SJCRH30 (cell line): ENCODE measurements at regions not wholly inside any gene's neighbourhood (a gene's known extent, or its start where the extent isn't known, plus 50 kb on each side); places are given as distances from the start of the nearest gene placed in this dataset.

ENCODE experiments used
- DNase-seq, 2 experiments: peaks; one replicate each; pipeline ENCODE4 v3.0.0-alpha.2; 2015 to 2020
- H3K27ac ChIP-seq: fragments of 250-450 bp; sonication (Bioruptor Pico); 2 replicates; pipeline ENCODE4 v1.5.1; 2020; ENCODE audit warnings: mild to moderate bottlenecking, moderate library complexity
- H3K27me3 ChIP-seq: fragments of 250-450 bp; sonication (Bioruptor Pico); 2 replicates; pipeline ENCODE4 v1.5.1; 2020; ENCODE audit warnings: mild to moderate bottlenecking, moderate library complexity
- H3K36me3 ChIP-seq: fragments of 250-450 bp; sonication (Bioruptor Pico); 2 replicates; pipeline ENCODE4 v1.5.1; 2020; ENCODE audit warnings: mild to moderate bottlenecking, moderate library complexity
- H3K4me1 ChIP-seq: fragments of 250-450 bp; sonication (Bioruptor Pico); 2 replicates; pipeline ENCODE4 v1.5.1; 2020; ENCODE audit warnings: mild to moderate bottlenecking, moderate library complexity
- H3K4me3 ChIP-seq: fragments of 250-450 bp; sonication (Bioruptor Pico); 2 replicates; pipeline ENCODE4 v1.5.1; 2020; ENCODE audit warnings: mild to moderate bottlenecking, moderate library complexity
- H3K9me3 ChIP-seq: fragments of 250-450 bp; sonication (Bioruptor Pico); replicated peaks from 2 replicates; pipeline ENCODE4 v1.5.1; 2020; ENCODE audit warnings: mild to moderate bottlenecking, moderate library complexity

DNA sequence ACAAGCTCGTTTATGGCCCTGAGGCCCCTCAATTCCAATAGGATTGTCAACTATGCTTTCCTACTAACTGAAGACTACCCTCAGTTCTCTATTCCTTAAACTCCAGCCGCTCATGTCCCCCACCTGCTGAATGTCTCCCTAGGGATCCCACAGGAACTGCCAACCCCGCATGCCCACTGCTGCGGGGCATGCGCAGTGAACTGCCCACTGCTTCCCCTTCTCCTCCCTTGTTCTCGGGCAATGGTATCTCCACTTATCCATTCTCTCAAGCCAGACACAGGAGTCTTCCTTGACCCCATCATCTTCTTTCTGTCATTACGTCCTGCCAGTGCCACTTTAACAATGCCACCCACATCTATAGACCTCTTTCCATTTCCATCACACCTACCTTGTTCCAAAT is 90.0 kb downstream of the FGF18 start:
- Histone ChIP-seq H3K4me3 (no peak overlapping the region), H3K36me3 (no peaks in the 10 kb centered on the region), H3K27me3 (no peaks in the 10 kb centered on the region; the same call in 1 of the 2 replicates), H3K4me1 (no peaks in the 10 kb centered on the region; the same call in 1 of the 2 replicates), H3K9me3 (no peaks in the 10 kb centered on the region), H3K27ac (no peak overlapping the region)
- DNase-seq = no peak

DNA sequence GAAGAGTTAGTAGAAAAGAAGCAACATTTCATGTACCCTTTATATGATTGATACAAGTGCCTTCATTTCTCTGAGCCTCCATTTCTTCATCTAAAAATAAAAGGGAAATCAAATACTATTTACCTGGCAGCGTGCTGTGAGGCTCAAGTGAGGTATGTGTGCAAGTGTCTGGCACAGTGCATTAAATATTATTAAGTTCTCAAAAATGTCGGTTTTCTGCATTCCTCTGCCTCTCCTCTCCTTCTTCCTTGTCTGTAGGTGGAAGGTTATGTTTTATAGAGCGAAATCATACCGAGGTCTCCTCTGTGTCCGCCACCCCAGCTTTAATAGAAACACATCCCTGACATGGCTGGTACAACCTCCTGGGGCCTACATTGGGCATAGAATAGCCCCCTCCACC is 93.0 kb downstream of the FGF18 start:
- no peak overlapping the region for H3K27ac ChIP-seq
- H3K4me1 ChIP-seq = no peaks in the 10 kb centered on the region; the same call in 1 of the 2 replicates
- H3K36me3 ChIP-seq = no peaks in the 10 kb centered on the region
- H3K27me3 ChIP-seq = no peaks in the 10 kb centered on the region; the same call in 1 of the 2 replicates
- H3K4me3 ChIP-seq = no peak overlapping the region
- H3K9me3 ChIP-seq = no peaks in the 10 kb centered on the region
- no peak for DNase-seq

DNA sequence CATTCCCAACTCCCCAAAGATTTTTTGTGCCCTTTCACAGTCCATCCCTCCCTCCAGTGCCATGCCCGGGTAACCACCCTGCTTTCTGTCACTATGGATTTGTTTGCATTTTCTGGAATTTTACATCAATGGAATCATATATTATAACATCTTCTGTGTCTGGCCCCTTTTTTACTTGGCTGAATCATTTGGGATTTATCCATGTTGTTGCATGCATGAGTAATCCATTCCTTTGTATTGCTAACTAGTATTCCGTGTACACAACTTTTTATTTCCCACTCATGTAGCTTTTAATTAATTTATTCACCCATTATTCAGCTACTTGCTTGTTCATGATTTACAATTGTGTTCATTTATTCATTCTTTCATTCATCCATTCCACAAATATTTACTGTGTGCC is 94.1 kb downstream of the FGF18 start:
- Histone ChIP-seq H3K27me3 (no peaks in the 10 kb centered on the region; the same call in 1 of the 2 replicates), H3K36me3 (no peaks in the 10 kb centered on the region), H3K9me3 (no peaks in the 10 kb centered on the region), H3K27ac (no peak overlapping the region), H3K4me1 (no peaks in the 10 kb centered on the region; the same call in 1 of the 2 replicates), H3K4me3 (no peak overlapping the region)
- DNase-seq = no peak

DNA sequence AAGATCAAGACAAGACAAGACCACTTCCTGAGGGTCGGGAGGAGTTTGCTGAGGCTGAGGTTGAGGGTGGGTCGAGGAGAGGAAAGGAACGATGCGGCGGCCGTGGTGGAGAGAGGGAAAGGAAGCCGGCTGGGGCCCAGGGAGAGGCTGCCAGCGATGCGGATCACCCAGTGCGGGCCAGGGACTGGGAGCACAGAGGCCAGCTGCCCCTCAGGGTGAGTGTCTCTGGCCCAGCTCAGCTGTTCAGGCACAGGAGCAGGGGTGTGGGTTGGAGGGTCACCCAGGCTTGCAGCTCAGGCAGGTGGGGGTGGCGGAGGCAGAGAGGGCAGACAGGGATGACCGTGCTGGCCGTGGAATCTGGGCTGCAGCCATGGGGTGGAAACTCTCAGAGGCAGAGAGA is 99.5 kb downstream of the FGF18 start:
- Histone ChIP-seq H3K36me3 (no peaks in the 10 kb centered on the region), H3K27ac (no peak overlapping the region), H3K4me3 (no peak overlapping the region), H3K9me3 (no peaks in the 10 kb centered on the region), H3K27me3 (no peaks in the 10 kb centered on the region), H3K4me1 (peaks cover 10% of the 10 kb centered on the region)
- DNase-seq = no peak

DNA sequence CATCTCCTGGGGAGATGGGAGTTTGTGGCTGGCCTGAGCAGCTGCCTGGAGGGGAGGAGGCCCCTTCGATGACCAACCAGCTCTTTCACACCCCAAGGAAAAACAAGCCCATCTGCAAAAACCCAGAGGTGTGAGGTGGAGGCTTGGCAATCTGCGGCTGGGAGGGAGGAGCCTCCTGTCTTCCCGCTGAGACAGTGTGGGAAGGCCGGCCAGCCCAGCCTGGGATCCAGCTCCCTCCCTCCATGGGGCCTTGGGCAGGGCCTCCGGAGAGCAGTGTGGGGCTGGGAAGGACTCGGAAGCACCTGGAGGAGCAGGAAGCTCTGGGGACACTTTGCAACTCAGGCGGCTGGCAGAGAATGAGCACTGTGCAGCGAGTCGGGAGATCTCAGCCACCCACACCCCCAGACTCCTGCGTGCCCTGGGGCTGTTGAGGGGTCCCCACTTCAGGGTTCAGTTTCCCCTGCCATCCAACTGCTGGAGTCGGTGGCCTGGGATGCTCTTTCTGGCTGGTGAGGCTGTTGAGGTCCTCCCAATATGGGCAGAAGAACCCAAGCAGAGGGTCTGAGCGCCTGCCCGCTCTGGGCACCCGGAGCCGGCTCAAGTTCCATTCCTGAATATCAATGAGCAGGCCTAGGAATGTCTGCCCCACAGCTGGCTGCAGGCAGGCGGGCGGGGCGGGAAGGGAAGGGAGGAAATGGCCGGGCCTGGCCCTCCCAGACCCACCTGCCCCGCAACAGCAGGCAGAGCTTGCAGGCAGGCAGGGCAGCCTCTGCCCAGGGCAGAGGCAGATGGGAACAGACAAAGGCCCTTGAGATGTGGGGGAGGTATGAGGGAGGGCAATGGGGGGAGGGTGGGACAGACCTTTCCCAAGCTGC is 101.1 kb downstream of the FGF18 start:
- Histone ChIP-seq H3K4me1 (peaks cover 10% of the 10 kb centered on the region), H3K4me3 (no peak overlapping the region), H3K9me3 (no peaks in the 10 kb centered on the region), H3K36me3 (no peaks in the 10 kb centered on the region), H3K27ac (no peak overlapping the region), H3K27me3 (no peaks in the 10 kb centered on the region)
- peak; percentile 57 to 58 for DNase-seq

DNA sequence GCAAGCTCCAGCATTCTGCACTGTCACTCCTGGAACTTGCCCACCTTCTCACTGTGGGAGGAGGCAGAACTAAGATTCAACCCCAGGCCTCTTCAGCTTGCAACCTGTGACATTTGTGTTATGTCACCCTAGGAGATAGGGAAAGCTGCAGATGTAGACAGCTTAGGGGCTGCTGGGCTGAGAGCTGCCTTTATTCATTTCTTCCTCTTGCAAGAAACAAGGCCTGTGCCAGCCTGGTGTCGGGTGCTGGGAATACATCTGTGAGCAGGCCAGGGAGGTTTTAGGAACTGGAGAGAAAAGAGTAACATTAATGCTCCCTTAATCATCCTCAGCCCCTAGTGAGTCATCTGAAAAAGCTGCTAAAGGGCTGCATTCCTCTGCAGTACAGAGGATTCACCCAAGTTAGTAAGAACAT is 101.8 kb downstream of the FGF18 start:
- H3K4me3 ChIP-seq = no peak overlapping the region
- no peaks in the 10 kb centered on the region for H3K27me3 ChIP-seq
- peak; percentile 17 to 28 for DNase-seq
- peaks cover 10% of the 10 kb centered on the region for H3K4me1 ChIP-seq
- no peak overlapping the region for H3K27ac ChIP-seq
- no peaks in the 10 kb centered on the region for H3K9me3 ChIP-seq
- no peaks in the 10 kb centered on the region for H3K36me3 ChIP-seq

DNA sequence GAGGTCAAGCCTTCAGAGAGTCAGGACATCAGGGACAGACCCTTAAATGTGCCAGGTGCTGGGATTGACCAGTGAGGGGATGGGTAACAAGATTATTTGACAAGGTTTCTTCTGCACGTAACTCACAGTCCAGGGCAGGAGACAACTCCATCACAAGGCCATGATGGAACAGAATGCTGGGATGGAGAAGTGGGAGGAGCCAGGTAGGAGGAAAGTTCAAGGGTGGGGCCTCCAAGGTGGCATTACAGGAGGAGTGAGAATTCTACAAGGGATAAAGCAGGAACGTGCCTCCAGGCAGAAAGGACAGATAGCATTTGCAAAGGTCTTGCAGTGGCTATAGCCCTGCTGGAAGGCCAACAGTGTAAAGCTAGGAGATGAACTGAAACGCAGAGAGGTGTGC is 102.2 kb downstream of the FGF18 start:
- H3K27ac ChIP-seq = no peak overlapping the region
- no peak overlapping the region for H3K4me3 ChIP-seq
- no peaks in the 10 kb centered on the region for H3K36me3 ChIP-seq

DNA sequence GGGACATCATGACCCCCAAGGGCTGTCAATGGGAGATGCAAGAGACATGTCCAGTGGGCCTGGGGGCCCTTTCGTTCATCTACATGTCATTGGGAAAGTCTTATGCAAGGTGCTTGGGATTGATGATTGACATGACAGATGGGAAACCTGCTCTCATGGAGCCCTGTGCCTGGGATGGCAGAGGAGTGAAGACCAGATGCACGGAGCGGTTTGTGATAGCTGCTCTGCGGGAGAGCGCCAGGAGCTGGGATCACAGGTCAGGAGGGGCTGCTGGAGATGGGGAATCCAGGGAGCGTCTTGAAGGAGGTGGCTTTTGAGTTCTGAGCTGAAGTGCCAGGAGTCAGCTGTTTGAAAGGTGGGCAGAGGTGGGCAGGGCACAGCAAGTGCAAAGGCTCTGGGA is 104.3 kb downstream of the FGF18 start:
- no peak for DNase-seq
- H3K4me1 ChIP-seq = peaks cover 10% of the 10 kb centered on the region
- no peak overlapping the region for H3K4me3 ChIP-seq
- no peaks in the 10 kb centered on the region for H3K27me3 ChIP-seq
- H3K36me3 ChIP-seq = no peaks in the 10 kb centered on the region
- H3K27ac ChIP-seq = no peak overlapping the region
- no peaks in the 10 kb centered on the region for H3K9me3 ChIP-seq

More for the DNA sequence above, 102.2 kb downstream of the FGF18 start:
- Histone ChIP-seq H3K9me3 (no peaks in the 10 kb centered on the region), H3K27me3 (no peaks in the 10 kb centered on the region), H3K4me1 (peaks cover 10% of the 10 kb centered on the region)
- no peak for DNase-seq

DNA sequence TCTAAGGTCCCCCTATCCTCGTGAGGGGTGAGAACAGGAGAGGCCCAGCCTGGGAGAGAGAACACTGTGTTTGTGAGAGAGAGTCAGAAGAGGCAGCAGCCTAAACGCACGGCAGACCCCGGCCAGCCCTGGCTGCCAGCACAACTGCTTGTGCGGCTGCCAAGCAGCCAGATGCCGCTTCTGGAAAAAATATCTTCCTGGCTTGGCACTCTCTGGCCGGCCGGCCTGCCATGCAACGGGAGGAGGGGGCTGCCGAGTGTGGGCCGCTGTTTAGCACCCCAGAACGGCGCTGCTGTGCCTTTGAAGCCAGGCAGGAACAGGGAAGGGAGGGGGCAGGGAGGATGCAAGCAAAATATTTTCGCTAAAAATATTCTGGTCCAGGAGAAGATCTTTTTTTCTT is 105.0 kb downstream of the FGF18 start:
- Histone ChIP-seq H3K9me3 (no peaks in the 10 kb centered on the region), H3K27me3 (no peaks in the 10 kb centered on the region), H3K4me1 (peaks cover 10% of the 10 kb centered on the region), H3K27ac (no peak overlapping the region), H3K4me3 (no peak overlapping the region), H3K36me3 (no peaks in the 10 kb centered on the region)
- DNase-seq = no peak

DNA sequence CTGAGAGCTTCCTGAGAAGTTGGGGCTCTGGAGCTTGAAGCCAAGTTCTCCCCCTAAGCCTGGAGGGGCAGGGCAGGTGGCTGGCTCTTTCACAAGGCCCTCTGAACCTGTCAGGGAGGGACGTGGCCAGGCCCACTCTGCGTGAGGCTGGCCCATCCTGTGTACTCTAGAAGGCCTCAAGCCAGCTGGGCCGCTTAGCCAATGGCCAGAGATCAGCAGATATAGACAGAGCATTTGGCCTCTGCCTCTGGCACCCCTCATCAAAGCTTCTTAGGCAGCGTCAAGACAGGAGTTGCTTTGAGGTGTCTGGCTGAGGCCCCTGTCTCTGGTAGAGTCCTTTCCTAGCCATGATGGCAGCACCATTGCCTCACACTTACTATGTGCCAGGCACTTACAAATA is 105.6 kb downstream of the FGF18 start:
- H3K4me3 ChIP-seq = no peak overlapping the region
- H3K4me1 ChIP-seq = peaks cover 10% of the 10 kb centered on the region
- H3K27me3 ChIP-seq = no peaks in the 10 kb centered on the region
- no peak overlapping the region for H3K27ac ChIP-seq
- no peaks in the 10 kb centered on the region for H3K9me3 ChIP-seq
- H3K36me3 ChIP-seq = no peaks in the 10 kb centered on the region
- DNase-seq = no peak

DNA sequence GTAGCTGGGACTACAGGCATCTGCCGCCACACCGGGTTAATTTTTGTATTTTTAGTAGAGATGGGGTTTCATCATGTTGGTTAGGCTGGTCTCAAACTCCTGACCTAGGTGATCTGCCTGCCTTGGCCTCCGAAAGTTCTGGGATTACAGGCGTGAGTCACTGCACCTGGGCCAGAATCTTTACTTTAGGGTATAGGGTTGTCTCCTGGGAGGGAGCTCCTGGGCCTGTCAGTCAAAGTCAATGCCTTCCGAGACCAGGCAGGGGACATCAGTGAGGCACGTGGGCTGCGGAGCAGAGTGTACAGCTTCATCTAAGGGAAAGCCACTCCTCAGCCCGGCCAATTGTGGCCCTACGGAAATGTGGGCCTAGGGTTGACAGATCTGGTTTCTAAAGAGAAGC is 108.6 kb downstream of the FGF18 start:
- no peak overlapping the region for H3K27ac ChIP-seq
- no peaks in the 10 kb centered on the region for H3K36me3 ChIP-seq
- no peaks in the 10 kb centered on the region for H3K4me1 ChIP-seq
- no peak for DNase-seq
- no peaks in the 10 kb centered on the region for H3K9me3 ChIP-seq
- H3K27me3 ChIP-seq = no peaks in the 10 kb centered on the region
- H3K4me3 ChIP-seq = no peak overlapping the region

DNA sequence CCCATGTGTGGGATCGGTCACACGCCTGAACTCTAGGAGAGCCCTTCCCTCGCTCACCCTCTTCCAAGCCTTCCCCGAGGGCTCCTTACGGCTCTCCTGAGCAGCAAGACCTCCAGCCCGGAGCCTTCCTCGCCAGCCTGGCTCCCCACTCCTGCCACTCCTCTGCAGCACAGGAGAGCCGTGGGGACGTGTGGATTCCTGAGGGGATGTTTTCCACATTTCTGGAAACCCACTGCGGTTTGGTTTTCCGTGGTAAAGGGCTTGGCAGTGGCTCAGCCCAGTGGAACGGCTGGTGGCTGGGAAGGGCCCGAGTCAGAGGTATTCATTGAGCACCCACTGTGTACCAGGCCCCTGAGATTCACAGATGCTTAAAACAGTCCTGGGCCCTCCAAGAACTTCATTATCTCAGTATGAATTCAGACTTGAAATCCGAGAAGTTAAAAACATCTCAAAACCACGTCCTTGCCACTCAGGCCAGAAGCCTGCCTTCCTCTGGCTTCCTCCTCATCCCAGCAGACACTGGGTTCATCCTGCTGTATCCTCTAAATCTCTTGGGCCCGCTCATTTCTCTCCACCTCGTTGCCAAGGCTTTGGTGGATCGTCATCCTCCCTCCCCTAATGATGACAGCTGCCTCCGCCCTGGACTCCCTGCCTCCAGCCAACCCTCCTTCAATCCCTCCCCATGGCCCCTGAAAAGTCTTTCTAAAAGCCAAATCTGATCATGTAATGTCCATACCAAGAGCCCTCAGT is 109.6 kb downstream of the FGF18 start:
- Histone ChIP-seq H3K9me3 (no peaks in the 10 kb centered on the region), H3K27me3 (no peaks in the 10 kb centered on the region), H3K4me1 (peaks cover 2% of the 10 kb centered on the region), H3K27ac (no peak overlapping the region), H3K4me3 (no peak overlapping the region), H3K36me3 (no peaks in the 10 kb centered on the region)
- DNase-seq = no peak

DNA sequence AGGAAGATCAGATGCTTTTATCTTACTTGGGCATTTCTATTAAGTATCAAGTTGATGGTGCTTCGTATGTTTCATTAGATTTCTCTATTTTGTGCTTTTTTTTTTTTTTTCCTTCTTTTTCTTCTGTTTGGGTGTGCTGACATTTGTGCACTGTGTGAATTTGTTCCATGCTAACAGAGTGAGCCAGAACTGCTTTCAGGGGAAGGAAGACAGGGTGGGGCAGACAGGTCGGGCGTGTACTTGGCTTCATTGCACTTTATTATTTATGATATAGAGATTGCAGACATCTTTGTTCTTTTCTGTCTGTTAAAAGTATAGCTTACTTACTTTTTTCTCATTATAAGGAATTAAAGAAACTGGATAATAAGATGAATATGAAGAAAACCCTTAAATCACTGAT is 112.2 kb downstream of the FGF18 start:
- Histone ChIP-seq H3K4me3 (no peak overlapping the region), H3K36me3 (no peaks in the 10 kb centered on the region), H3K27ac (no peak overlapping the region), H3K9me3 (no peaks in the 10 kb centered on the region), H3K4me1 (peaks cover 19% of the 10 kb centered on the region), H3K27me3 (no peaks in the 10 kb centered on the region)
- no peak for DNase-seq

DNA sequence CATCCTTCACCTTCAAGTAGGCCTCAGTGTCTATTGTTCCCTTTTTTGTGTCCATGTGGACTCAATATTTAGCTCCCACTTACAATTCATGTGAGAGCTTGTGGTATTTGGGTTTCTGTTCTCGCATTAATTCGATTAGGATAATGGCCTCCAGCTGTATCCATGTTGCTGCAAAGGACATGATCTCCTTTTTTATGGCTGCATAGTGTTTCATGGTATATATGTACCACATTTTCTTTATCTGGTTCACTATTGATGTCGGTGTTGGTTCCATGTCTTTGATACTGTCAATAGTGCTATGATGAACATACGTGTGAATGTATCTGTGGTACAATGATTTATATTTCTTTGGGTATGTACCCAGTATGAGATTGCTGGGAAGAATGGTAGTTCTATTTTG is 113.7 kb downstream of the FGF18 start:
- H3K4me1 ChIP-seq = peaks cover 19% of the 10 kb centered on the region
- H3K36me3 ChIP-seq = no peaks in the 10 kb centered on the region
- H3K9me3 ChIP-seq = no peaks in the 10 kb centered on the region
- no peak for DNase-seq
- no peak overlapping the region for H3K4me3 ChIP-seq
- H3K27me3 ChIP-seq = no peaks in the 10 kb centered on the region
- no peak overlapping the region for H3K27ac ChIP-seq
